ENCODE measurements at regions not wholly inside any gene's neighbourhood (a gene's known extent, or its start where the extent isn't known, plus 50 kb on each side); places are given as distances from the start of the nearest gene placed in this dataset.

DNA sequence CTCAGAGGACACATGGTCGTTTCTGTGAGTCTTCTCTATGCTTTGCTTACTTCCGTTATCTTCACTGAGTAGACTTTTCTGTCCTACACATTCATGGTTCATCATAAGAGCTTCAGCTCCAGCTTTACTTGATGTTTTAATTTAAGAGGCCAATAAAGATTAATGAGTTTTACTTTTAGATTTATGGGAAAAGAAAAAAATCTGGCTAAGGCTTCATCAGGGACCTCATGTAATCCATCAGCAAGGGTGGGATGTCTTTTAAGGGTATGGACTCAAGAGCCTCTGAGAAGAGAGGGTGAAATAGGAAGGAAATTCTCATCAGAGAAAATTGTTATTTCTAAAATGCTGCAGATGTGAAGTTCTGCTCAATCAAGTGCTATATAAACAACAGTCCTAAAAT, 963.0 kb upstream of the RAG2 start:
- TF ChIP-seq, protein P1, sequence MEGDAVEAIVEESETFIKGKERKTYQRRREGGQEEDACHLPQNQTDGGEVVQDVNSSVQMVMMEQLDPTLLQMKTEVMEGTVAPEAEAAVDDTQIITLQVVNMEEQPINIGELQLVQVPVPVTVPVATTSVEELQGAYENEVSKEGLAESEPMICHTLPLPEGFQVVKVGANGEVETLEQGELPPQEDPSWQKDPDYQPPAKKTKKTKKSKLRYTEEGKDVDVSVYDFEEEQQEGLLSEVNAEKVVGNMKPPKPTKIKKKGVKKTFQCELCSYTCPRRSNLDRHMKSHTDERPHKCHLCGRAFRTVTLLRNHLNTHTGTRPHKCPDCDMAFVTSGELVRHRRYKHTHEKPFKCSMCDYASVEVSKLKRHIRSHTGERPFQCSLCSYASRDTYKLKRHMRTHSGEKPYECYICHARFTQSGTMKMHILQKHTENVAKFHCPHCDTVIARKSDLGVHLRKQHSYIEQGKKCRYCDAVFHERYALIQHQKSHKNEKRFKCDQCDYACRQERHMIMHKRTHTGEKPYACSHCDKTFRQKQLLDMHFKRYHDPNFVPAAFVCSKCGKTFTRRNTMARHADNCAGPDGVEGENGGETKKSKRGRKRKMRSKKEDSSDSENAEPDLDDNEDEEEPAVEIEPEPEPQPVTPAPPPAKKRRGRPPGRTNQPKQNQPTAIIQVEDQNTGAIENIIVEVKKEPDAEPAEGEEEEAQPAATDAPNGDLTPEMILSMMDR (IDR thresholded peaks at IDR 0.05; ENCODE audit: low read depth, low read length): no peak
- no peak overlapping the region for H3K4me3 ChIP-seq (ENCODE audit: low read depth, low read length)

DNA sequence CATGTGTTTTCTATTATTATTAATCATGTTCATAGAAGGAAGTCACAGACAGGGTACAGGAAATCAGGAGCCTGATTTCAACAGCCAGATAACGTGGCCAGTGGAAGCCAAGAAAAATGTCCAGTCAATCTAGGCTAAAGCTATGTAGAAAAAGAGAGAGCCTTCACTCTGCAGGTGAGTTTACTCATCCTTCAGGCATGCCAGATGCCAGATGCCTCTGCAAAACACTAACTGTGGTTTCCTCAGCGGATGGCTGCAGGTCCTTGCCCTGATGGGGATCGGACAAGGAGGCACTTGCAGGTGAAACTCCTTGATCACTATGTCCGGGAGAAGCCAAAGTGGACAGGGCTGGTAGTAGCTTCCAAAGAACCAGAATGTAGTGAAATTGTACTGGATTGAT, 962.3 kb upstream of the RAG2 start:
- no peak overlapping the region for H3K4me3 ChIP-seq (ENCODE audit: low read depth, low read length)
- TF ChIP-seq, protein P1 (IDR thresholded peaks at IDR 0.05; ENCODE audit: low read depth, low read length): no peak

DNA sequence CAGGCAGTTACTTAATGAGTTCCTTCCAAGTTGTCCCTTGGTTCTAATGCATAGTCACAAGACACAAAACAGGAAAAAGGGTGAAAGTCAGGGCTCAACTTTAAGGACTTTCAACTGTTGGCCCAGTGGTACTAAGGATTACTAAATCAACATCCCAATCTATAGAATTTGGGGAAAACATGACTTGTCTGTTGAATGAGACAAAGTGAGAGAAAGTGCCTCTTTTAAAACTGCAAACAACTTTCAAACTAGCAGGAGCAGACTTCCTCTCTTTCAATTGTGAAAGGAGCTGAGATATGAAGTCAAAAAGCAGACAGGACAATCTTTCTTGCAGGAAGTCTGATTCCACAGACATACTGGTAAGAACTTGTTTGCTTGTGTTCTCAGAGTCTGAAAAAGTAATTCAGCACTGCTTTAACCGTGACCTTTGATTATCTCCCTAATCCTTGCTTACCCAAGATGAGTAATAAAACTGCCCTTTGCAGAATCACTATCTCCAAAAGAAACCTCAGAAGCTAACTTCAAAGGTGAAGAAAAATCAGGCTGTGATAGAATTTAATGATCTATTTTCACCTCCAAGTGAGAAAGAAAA, 960.7 kb upstream of the RAG2 start:
- H3K4me3 ChIP-seq (ENCODE audit: low read depth, low read length): no peak overlapping the region
- TF ChIP-seq, protein P1 (IDR thresholded peaks at IDR 0.05; ENCODE audit: low read depth, low read length): no peak

DNA sequence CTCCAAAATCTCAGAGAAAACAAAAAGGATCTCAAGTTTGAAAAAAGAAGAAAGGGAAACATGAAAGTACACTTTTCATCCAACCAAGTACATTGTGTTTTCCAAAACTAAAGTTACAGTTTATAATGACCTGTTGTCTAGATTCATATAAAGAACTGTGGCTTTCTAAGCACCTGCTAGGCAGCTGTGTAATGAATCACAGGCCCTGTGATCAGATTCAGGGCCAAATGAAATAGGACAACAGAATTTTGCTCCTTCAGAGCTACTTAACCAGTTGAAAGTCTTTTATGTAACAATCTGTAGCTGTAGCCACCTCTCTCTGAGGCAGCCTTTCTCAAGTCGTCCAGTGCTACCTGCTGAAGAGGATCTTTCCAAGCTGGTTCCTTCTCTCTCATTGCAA, 960.0 kb upstream of the RAG2 start:
- TF ChIP-seq, protein P1 (IDR thresholded peaks at IDR 0.05; ENCODE audit: low read depth, low read length): no peak
- no peak overlapping the region for H3K4me3 ChIP-seq (ENCODE audit: low read depth, low read length)

DNA sequence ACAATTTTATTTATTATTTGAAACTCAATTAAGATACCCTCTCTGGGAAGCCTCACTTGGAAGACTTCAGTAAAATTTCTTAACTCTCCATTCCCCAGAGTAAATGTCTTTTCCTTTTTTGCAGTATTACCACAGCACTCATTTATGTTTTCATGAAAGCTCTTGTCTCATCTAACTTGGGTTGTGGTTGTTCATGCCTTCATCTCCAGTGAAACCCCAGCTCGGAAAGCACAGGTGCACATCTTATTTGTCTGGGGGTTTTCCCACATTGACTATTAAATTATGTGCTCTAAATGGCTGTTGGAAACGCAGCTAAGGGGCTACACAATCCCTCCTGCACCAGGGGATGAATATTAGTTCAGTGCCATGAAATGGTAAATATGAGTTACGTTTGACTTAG, 954.2 kb upstream of the RAG2 start:
- TF ChIP-seq, protein P1 (IDR thresholded peaks at IDR 0.05; ENCODE audit: low read depth, low read length): no peak

DNA sequence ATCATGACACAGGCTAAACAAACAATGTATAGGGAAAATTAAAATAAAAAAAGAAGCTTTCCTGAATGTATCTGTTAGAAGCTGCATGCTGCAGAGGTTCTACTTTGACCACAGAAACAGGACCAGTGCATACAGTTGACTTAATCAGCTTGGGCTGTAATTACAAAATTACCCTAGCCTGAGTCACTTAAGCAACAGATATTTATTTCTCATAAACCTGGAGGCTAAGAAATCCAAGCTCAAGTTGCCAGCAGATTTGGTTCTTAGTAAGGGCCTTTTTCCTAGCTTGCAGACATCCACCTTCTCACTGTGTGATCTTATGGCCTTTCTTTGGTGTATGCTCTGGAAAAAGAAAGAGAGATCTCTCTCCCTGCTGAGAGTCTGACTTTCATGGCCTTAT, 946.5 kb upstream of the RAG2 start:
- H3K4me3 ChIP-seq (ENCODE audit: low read depth, low read length): no peak overlapping the region
- TF ChIP-seq, protein P1 (IDR thresholded peaks at IDR 0.05; ENCODE audit: low read depth, low read length): no peak

More for the DNA sequence above, 954.2 kb upstream of the RAG2 start:
- H3K4me3 ChIP-seq (ENCODE audit: low read depth, low read length): no peak overlapping the region

DNA sequence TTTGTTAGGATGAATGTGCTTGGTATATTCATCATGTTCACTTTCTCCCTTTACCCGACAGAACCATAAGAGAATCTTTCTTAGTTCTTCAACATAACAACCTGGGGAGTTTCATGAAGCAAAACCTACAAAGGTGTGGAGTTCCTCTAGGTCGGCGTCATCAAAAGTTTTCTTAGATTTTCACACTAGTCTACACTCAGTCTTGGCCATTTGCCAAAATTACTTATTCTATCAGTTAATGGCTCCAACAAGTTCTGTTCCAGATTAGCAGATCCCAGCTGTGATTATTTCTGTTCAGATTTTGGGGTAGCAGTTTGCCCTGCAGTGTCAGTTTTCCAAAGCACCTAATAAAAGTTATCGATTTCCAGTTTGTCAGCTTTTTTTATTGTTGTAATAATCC, 935.8 kb upstream of the RAG2 start:
- H3K4me3 ChIP-seq (ENCODE audit: low read depth, low read length): no peak overlapping the region
- TF ChIP-seq, protein P1 (IDR thresholded peaks at IDR 0.05; ENCODE audit: low read depth, low read length): no peak

All from WI38 (cell line).